ENCODE measurements at regions not wholly inside any gene's neighbourhood (a gene's known extent, or its start where the extent isn't known, plus 50 kb on each side); places are given as distances from the start of the nearest gene placed in this dataset.

GRCh38 chr4:121582296-121582695 lies 114.5 kb downstream of the ANXA5 start:
- TF ChIP-seq POLR2AphosphoS5 (IDR thresholded peaks at IDR 0.05), result no peak
- no peak for TF ChIP-seq CTCF (IDR thresholded peaks at IDR 0.05)
- TF ChIP-seq POLR2A (IDR thresholded peaks at IDR 0.05), result no peak
- no peak for TF ChIP-seq EP300 (IDR thresholded peaks at IDR 0.05)

Data from suprapubic skin (tissue), 4 donors.